DOHH2 (cell line): ENCODE measurements at regions not wholly inside any gene's neighbourhood (a gene's known extent, or its start where the extent isn't known, plus 50 kb on each side); places are given as distances from the start of the nearest gene placed in this dataset.
"Not testable (repeated sequence)": the region's sequence is repeated elsewhere in the genome, so short reads cannot be mapped to it uniquely, and the experiment has no call there.

Experiments used
- H3F3A ChIP-seq: fragments of 200-600 bp; sonication (generic), shearing (Covaris generic); 2 replicates; pipeline ENCODE4 v1.6.0; 2016; ENCODE audit warnings: antibody characterized with exemption, mild to moderate bottlenecking; ENCODE audit not compliant: control insufficient read depth, insufficient read depth
- H3K27ac ChIP-seq: fragments of 200-600 bp; sonication (generic); 2 replicates; pipeline ENCODE4 v1.5.1; 2014; ENCODE audit warnings: low read depth, mild to moderate bottlenecking, low read length, moderate library complexity
- H3K27me3 ChIP-seq: fragments of 200-600 bp; sonication (generic); 2 replicates; pipeline ENCODE4 v1.6.1; 2014; ENCODE audit warnings: mild to moderate bottlenecking, low read length, mixed read lengths; ENCODE audit not compliant: control insufficient read depth
- H3K36me3 ChIP-seq: fragments of 200-600 bp; sonication (generic); 2 replicates; pipeline ENCODE4 v1.6.1; 2014; ENCODE audit warnings: mild to moderate bottlenecking, low read length, moderate library complexity, mixed read lengths; ENCODE audit not compliant: control insufficient read depth
- H3K4me1 ChIP-seq: fragments of 200-600 bp; sonication (generic); 2 replicates; pipeline ENCODE4 v1.6.1; 2014; ENCODE audit warnings: mild to moderate bottlenecking, low read length, mixed read lengths; ENCODE audit not compliant: control insufficient read depth
- H3K4me2 ChIP-seq: fragments of 200-600 bp; sonication (generic); 2 replicates; pipeline ENCODE4 v1.6.0; 2014; ENCODE audit warnings: mild to moderate bottlenecking, low read length, moderate library complexity
- H3K4me3 ChIP-seq: fragments of 200-600 bp; sonication (generic); 2 replicates; pipeline ENCODE4 v1.5.1; 2014; ENCODE audit warnings: mild to moderate bottlenecking, low read length, mixed read lengths
- H3K79me2 ChIP-seq: fragments of 200-600 bp; sonication (generic); 2 replicates; pipeline ENCODE4 v1.6.1; 2014; ENCODE audit warnings: mild to moderate bottlenecking, low read length, mixed read lengths; ENCODE audit not compliant: control insufficient read depth
- H3K9me2 ChIP-seq: fragments of 200-600 bp; sonication (generic); replicated peaks from 2 replicates; pipeline ENCODE4 v1.6.1; 2014; ENCODE audit warnings: mild to moderate bottlenecking, low read length, mixed read lengths; ENCODE audit not compliant: control insufficient read depth
- H3K9me3 ChIP-seq: fragments of 200-600 bp; sonication (generic); 2 replicates; pipeline ENCODE4 v1.6.1; 2014; ENCODE audit warnings: antibody characterized with exemption, low read length, mixed read lengths; ENCODE audit not compliant: control insufficient read depth, insufficient read depth
- H4K20me1 ChIP-seq: fragments of 200-600 bp; sonication (generic); 2 replicates; pipeline ENCODE4 v1.6.0; 2014; ENCODE audit warnings: low read depth, mild to moderate bottlenecking, antibody characterized with exemption, low read length, moderate library complexity; ENCODE audit not compliant: control insufficient read depth, insufficient read depth

- not testable (repeated sequence) for H4K20me1 ChIP-seq, H3F3A ChIP-seq, H3K4me3 ChIP-seq, H3K4me1 ChIP-seq, H3K27me3 ChIP-seq, H3K4me2 ChIP-seq, H3K27ac ChIP-seq, H3K36me3 ChIP-seq, H3K9me3 ChIP-seq, H3K79me2 ChIP-seq, H3K9me2 ChIP-seq
Observed at GRCh38 chr20:29606171-29606570, 1651.3 kb upstream of the DEFB115 start.

- not testable (repeated sequence) for H3K4me2 ChIP-seq, H3K9me3 ChIP-seq, H3K4me3 ChIP-seq, H3K27ac ChIP-seq, H3K36me3 ChIP-seq, H3K4me1 ChIP-seq, H3K79me2 ChIP-seq, H3F3A ChIP-seq, H3K27me3 ChIP-seq, H3K9me2 ChIP-seq, H4K20me1 ChIP-seq
Observed at GRCh38 chr20:29629395-29629794, 1628.1 kb upstream of the DEFB115 start.
